ENCODE measurements at regions not wholly inside any gene's neighbourhood (a gene's known extent, or its start where the extent isn't known, plus 50 kb on each side); places are given as distances from the start of the nearest gene placed in this dataset.
"Not testable (repeated sequence)": the region's sequence is repeated elsewhere in the genome, so short reads cannot be mapped to it uniquely, and the experiment has no call there.

DNA sequence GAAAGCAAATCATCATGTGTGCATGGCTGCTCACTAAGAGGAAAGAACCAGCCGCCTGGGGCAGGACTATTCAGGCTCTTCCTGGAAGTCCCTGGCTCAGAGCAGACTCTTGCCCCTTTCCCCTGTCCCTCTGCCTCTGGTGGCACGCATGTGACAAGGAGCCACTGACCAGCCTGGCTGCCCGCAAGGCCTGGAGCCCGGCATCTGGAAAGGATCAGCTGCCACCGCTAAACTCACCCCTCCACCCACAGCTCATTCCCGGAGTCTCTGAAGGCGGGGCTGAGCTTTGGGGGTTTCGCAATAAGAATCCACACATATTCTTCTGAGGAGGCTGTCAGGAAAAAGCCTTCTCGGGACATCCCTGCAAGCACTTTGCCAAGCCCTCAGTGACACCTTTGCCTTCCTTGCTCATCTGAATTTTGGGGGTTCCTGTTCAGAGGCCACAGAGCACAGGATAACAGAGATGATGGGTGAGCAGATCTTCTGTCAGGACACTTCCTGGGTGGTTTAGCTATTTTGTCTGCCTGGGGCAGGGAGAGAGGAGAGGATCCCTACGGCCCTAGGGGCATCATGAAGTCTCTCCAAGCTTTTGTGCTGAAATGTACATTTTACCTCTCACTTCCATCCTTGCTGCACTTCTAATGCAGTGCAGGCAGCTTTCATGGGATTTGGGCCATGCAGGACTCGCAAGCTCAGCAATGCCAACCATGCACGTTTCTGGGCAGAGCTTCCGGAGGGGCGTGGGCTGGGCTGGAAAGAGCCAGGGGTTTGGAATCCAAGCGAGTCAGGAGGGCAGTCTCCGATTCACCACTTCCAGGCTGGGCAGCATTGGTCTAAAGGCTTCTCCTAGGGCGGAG, 124.8 kb upstream of the MAP1LC3B2 start:
- no peak for DNase-seq

DNA sequence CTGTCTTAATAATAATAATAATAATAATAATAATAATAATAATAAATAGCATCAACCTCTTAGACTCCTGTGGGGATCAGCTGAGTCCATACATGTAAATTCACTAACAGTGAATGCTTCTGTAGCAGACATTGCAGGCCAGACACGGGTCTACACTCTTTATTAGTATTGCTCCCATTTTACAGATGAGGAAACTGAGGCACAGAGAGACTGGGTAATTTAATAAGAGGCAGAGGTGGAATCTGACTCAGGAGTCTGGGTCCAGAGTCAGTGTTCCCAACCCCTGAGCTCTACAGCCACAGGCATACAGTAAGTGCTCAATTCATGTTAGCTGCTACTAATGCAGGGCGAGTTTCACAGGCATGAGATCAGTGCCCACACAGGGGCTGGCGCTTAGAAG, 123.2 kb upstream of the MAP1LC3B2 start:
- no peak for DNase-seq

- no peak for DNase-seq
Observed at GRCh38 chr12:116436561-116437249, 122.5 kb upstream of the MAP1LC3B2 start.

DNA sequence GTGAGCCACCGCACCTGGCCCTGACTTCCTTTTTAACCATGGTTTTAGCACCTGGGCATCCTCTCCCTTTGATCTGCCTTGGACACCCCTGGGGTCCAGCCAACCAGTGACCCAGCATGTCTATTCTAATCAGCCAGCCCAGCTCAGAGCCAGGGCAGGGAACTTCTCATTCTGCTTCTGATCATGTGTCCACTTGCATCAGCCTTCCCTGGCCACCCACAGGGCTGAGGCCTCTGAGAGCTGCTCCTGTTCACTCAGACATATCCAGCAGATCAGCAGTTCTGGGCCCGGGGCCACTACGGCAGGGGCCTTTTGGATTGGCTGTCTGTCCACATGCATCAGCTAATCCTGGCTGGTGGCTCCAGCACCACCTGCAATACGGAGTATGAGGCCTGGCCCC, 117.9 kb upstream of the MAP1LC3B2 start:
- no peak for DNase-seq

DNA sequence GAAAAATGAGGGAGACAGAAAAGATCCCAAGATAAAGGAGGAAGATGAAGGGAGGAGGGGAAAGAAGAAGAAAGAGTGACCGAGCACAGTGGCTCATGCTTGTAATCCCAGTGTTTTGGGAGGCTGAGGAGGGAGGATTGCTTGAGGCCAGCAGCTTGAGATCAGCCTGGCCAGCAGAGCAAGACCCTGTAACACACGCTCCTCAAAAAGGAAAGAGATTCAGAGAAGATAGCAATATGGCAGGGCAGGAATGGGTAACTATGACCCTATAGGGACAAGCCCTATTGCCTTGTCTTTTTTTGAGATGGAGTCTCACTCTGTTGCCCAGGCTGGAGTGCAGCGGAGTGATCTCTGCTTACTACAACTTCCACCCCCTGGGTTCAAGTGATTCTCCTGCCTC, 116.9 kb upstream of the MAP1LC3B2 start:
- no peak for DNase-seq

DNA sequence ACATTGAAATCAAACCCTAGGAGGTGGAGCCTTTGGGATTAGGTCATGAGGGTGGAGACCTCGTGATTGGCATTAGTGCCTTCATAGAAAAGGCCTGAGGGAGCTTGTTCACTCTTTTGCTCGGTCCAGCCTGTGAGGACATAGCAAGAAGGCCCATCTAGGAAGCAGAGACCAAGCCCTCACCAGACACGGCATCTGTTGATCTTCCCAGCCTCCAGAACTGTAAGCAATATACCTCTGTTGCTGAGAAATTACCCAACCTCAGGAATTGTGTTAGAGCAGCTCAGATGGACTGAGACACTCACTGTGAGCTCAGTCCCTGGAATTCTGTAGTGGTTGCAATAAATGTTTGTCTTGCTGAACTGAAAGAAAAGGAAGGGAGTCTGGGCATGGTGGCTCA, 116.2 kb upstream of the MAP1LC3B2 start:
- no peak for DNase-seq

- no peak for DNase-seq
Observed at GRCh38 chr12:116443821-116444589, 115.2 kb upstream of the MAP1LC3B2 start.

DNA sequence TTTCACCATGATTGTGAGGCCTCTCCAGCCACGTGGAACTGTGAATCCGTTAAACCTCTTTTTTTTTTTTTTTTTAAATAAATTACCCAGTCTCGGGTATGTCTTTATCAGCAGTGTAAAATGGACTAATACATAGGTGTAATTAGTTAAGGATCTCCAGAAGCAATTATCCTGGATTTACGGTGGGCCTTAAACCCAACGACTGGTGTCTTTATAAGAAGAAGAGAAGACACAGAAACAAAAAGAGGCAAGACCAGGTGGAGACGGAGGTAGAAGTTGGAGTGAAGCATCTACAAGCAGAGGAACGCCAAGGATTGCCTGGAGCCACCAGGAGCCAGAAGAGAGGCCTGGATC, 114.6 kb upstream of the MAP1LC3B2 start:
- no peak for DNase-seq

- no peak for DNase-seq
Observed at GRCh38 chr12:116448165-116448739, 110.9 kb upstream of the MAP1LC3B2 start.

- DNase-seq: no peak
Observed at GRCh38 chr12:116450406-116450910, 108.7 kb upstream of the MAP1LC3B2 start.

DNA sequence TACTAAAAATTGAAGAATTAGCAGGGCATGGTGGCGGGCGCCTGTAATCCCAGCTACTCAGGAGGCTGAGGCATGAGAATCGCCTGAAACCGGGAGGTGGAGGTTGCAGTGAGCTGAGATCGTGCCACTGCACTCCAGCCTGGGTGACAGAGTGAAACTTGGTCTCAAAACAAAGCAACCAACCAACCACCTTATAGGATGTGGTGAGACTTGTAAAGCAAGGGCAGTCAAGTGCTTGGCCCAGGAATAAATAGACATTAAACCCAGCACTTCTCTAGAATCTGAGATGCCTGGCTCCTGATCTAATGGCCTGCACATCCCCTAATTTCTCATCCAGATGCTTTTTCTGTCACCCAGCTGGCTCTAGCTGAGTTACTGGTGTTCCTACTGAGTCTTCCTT, 106.2 kb upstream of the MAP1LC3B2 start:
- not testable (repeated sequence) for DNase-seq

DNA sequence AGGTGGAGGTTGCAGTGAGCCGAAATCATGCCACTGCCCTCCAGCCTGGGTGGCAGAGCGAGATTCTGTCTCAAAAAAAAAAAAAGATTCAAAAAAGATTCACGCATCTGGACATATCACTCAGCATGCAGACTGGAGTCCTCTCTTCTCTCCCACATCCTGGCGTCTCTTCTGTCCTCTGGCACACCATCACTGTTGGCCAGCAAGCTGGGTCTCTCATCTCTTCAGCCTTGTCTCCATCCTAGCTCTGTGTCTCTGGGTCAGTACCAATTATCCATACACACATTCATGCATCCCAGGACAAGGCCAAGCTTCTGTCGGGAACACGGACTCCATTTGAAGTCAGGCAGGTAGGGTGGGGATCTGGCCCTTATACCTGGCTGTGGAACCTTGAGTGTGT, 105.5 kb upstream of the MAP1LC3B2 start:
- DNase-seq: no peak

DNA sequence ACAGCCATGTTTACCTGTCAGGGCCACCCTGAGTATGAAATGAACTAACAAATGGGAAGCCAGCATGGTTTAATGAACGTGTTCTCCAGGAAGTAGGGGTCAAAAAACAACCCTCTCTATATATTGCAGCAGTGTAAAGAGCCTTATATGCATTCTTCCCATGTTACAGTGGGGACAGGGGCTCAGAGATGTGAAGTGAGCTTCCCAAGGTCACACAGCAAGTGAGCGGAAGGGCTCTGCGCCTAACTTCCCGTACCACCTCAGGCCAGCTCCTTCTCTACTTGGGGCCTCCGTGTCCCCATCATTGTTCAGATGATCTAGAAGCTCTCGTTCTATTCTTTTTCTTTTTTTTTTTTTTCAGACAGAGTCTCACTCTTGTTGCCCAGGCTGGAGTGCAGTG, 105.1 kb upstream of the MAP1LC3B2 start:
- DNase-seq: no peak

DNA sequence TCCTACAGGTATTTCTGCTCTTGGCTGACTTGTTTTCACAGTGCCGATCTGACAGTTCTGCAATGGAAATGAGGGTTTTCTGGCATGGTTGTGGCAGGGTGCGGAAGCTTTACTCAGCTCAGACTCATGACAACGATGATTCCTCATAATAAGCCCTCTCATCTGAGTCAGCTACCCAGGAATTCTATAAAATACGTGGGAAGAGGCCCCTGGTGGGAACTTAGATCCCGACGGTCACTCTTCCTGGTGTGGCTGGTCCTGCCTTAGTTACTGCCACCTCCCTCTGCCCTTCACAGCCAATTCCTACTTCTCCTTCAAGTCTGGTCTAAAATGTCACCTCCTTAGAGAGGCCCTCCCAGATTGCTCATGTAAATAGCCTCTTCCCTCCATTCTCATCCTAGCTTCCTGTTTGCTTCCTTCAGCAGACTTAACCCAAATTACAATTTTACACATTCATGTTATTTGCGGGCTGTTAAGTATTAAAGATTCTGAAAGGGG, 104.2 kb upstream of the MAP1LC3B2 start:
- DNase-seq: no peak

GRCh38 chr12:116455540-116456329, 103.4 kb upstream of the MAP1LC3B2 start:
- DNase-seq: no peak

- no peak for DNase-seq
Observed at GRCh38 chr12:116456330-116457082, 102.7 kb upstream of the MAP1LC3B2 start.

DNA sequence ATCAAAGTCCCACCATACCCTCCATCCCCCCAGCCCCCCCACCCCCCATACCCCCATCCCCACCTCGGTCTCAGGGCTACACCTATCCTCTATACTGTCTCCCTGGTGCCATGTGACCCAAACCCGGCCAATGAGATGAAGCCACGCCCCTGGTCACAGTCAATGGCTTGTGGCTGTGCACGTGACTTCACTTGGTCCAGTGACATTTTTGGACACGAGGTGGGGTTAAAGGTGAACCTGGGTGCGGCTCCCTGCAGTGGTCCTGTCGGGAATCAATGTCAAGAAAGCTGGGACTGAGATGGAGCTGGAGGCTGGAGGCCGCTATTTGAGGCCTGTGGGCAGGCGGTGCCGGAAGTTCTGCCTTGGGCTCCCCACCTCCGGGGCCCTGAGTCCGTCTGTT, 100.7 kb upstream of the MAP1LC3B2 start:
- DNase-seq: no peak

DNA sequence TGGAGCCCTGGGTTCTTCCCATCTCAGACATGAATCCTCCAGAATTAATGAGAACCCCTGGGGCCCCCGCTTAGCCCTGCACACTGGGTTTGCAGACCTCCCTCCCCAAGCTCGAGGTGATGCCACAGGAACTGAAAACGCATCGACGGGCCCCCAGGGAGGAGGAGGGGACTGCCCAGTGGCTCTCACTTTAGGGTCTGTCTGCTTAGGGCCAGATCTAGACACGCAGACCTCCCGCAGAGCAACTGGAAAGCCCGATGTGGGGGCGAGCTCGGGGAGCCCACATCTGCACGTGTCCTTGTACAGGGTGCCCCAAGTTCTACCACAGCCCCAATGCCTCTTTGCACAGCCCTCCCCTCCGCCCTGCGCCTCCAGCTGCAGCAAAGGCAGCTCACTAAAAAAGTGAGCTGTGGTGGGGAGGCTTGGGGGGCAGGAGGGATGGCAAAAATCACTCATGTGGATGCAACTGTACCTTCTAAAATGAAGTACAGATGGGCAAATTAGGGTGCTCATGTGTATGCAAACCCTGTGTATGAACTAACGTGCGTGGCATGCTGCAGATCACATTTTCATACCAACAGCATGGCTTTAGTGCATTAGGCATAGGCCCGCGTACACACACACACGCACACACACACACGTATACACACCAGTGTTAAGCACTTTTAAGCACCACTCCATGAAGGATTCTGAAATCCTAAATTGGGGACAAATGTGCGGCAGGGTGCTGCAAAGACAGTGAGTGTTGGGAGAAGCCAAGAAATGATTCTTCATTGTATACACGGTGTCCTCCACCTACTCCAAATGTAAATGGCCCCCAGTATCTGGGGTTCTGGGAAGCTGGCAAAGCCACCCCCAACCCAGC, 99.9 kb upstream of the MAP1LC3B2 start:
- DNase-seq: no peak

DNA sequence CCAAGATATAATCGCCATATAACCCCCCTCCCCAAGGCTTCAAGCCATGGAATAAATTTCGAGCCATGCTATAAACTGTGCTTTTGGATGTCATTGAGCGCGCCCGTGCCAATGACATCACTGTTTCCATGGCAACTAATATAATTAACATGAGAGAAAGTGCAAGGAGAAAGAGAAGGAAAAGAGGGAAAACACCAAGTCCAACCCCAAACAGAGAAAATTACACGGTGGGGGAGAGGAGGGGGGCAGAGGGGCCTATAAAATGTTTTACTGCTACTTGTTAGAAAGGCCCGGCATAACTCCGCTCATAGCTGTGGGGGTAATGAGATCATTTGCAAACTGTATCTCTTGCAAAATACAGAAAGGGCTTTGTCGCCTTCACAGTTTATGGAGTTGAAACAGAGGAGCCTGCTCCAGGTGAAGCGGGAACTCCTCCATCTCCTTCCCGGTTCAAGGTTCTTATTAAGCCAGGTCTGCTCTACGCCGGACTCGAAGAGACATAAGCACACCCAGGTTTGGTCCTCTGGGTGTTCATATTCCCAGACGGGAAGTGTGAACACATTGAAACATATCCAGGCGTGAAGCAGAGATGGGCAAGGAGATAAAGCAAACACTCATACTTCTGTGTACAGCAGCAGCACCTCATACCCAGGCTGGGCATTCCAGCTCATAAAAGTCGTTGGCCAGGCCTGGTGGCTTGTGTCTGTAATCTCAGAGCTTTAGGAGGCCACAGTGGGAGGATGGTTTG, 99.1 kb upstream of the MAP1LC3B2 start:
- DNase-seq: no peak

GRCh38 chr12:116461060-116461459, 98.1 kb upstream of the MAP1LC3B2 start:
- no peak for DNase-seq

Measured in CD4-positive, alpha-beta T cell treated with Interleukin-6 for 4 hours (primary cell).